NCI-H1048 (cell line): ENCODE measurements at regions not wholly inside any gene's neighbourhood (a gene's known extent, or its start where the extent isn't known, plus 50 kb on each side); places are given as distances from the start of the nearest gene placed in this dataset.
"Not testable (repeated sequence)": the region's sequence is repeated elsewhere in the genome, so short reads cannot be mapped to it uniquely, and the experiment has no call there.

Experiments used
- DNase-seq: peaks from one replicate; lab custom pipeline; 2025; lab: John Stamatoyannopoulos, UW

DNA sequence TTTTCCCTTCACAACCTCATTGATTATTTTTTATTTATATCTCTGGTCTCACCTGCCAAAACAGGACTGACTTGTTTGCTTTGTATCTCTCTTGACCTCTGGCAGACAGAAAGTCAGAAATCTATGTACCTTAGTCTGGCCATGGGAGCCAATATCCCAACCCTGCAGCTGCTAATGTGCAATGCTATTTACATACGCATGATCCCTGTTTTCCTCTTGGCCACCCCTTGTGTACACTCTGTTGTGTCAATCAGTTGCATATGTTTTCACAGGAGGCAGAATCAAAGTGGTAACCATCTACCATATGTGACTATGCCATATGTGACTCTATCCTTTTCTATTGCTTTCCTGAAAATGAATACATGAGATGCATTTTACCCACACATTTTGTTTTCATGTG, 688.8 kb downstream of the PLA2G4A start:
- DNase-seq = no peak

DNA sequence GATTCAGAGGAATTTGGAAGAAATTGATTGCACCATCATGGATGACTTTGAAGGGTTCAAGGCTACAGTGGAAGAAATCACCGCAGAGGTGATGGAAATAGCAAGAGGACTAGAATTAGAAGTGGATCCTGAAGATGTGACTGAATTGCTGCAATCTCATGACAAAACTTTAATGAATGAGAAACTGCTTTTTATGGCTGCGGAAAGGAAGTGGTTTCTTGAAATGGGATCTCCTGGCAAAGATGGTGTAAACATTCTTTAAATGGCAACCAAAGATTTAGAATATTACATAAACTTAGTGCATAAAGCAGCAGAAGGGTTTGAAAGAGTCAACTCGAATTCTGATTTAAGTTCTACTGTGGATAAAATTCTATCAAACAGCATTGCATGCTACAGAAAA, 698.6 kb downstream of the PLA2G4A start:
- no peak for DNase-seq

GRCh38 chr1:187537936-187538335, 709.2 kb downstream of the PLA2G4A start:
- DNase-seq = no peak

- DNase-seq = no peak
These were observed 720.8 kb downstream of the PLA2G4A start for GRCh38 chr1:187549540-187549939.

DNA sequence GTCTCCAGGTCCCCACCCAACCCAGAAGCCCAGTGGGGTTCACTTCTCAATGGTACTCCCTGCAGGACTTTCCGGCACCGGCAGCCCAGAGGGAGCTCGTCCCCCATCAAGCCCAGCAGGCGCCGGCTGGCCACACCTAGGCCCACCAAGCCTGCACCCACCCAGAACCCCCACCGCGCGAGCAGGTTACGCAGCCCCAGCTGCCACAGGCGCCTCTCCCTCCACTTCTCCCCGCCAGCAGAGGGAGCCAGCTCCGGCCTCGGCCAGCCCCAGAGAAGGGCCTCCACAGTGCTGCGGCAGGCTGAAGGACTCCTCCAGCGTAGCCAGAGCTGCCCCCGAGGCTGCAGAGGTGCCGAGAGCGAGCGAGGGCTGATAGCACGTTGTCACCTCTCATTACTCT, 722.3 kb downstream of the PLA2G4A start:
- DNase-seq = no peak

GRCh38 chr1:187563191-187563590, 734.4 kb downstream of the PLA2G4A start:
- no peak for DNase-seq

GRCh38 chr1:187566354-187566753, 737.6 kb downstream of the PLA2G4A start:
- no peak for DNase-seq

GRCh38 chr1:187568067-187568466, 739.3 kb downstream of the PLA2G4A start:
- no peak for DNase-seq

DNA sequence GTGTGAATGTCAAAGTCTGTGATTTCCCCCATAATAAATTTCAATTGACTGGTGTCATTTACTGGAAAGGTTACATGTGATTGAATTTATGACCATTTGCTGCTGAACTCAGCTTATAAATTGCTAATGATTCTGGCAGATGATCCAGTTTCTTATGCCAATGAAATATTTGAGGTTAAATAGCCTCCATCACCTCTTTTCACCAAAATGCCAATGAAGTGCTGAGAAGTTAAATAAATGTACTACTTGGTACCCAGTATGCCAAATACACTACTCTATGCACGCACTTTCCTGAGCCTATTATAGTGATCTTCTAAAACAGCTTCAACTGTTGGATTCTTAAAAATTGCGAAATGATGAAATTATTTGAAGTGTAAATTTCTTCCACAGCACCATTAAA, 741.4 kb downstream of the PLA2G4A start:
- no peak for DNase-seq

GRCh38 chr1:187577610-187578009, 748.9 kb downstream of the PLA2G4A start:
- DNase-seq = no peak

- no peak for DNase-seq
These were observed 760.2 kb downstream of the PLA2G4A start for GRCh38 chr1:187588917-187589316.

GRCh38 chr1:187605736-187606135, 777.0 kb downstream of the PLA2G4A start:
- DNase-seq = no peak

- DNase-seq = not testable (repeated sequence)
These were observed 787.3 kb downstream of the PLA2G4A start for GRCh38 chr1:187615853-187616735.

GRCh38 chr1:187616830-187617229, 788.1 kb downstream of the PLA2G4A start:
- DNase-seq = not testable (repeated sequence)

- no peak for DNase-seq
These were observed 789.0 kb downstream of the PLA2G4A start for GRCh38 chr1:187617776-187618175.

DNA sequence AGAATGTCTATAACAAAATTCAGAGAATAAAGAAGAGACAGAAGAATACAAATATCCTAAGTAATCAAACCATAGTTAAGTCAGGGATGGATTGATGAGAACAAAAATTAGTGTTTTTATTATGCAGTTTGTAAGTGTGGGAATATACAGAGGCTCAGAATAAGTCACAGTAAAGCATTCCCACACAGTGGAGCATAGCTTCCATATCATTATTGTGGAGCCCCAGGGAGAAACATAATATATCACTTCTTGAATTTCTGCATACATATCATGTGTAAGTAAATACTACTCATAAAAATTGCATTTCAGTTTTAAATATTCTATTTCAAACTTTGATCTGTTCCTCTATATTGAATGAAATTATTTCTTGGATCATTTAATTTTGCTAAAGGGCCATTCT, 790.4 kb downstream of the PLA2G4A start:
- no peak for DNase-seq

DNA sequence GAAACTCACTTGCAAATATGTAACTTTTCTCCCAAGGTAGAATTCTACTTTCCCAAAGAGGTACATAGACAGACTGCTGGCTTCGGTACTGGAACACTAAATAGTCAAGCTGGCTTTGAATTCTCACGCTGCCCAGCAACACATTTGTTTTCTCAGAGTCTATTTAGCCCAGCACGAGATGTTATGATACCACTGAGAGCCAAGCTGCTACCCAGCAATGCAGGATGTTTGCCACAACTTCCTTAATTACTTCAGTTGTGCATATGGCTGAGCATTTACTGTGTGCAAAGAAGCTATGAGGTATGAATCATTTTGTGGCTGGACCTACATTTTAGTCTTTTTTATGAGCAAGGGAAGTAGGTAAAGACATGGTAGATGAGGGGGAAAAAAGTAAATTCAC, 793.2 kb downstream of the PLA2G4A start:
- no peak for DNase-seq

DNA sequence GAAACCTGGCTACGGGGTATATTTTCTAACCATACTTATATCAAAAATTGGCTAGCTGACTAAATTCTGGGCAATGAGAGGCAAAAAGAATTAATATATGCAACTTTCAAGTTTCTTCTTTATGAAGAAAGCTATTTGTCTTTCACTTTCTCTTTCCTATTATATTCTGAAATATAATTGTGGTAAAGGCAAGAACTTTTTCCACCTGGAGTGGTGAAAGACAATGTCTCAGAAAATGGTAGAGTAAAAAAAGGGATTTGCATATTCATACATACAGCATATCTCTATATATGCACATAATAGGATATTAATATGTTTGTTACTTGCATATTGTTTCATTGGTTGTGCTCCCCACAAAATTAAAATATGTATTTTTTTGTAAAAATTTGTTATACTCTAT, 793.8 kb downstream of the PLA2G4A start:
- no peak for DNase-seq

GRCh38 chr1:187624812-187625545, 796.2 kb downstream of the PLA2G4A start:
- DNase-seq = no peak

GRCh38 chr1:187626056-187626455, 797.3 kb downstream of the PLA2G4A start:
- DNase-seq = peak; percentile 58

DNA sequence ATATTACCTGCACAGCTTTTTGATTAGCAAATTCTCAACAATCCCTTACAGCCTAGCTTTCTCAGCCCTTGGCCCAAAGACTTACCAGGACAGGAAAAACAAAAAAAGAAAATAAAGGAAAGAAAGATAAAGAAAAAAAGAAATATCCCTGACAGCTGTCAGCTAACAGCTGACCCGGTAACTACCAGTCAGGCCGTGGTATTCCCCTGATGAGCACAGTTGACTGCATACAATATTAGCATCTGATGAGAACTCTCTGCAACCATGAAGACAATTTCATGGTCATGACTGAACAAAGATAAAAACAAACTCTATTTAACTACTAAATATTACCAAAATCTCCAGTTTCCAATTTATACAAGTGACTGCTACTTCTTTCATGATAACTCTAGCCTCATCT, 798.8 kb downstream of the PLA2G4A start:
- no peak for DNase-seq

DNA sequence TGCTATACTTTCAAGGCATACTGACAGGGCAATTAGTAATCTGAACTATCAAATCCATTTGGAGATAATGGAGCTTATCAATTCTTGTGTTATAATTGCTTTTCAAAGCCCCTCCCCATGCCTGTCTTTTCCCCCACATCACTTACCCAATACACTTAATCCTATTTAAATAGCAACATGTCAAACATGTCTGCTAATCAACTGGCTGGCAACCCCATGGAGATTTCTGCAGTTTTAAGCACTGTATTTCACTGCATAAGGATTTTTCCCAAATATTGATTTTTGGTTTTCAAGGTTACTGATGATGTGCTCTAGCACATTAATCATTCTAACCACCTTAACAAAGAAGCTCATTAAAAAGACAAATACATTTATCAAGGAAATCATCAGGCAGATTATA, 800.3 kb downstream of the PLA2G4A start:
- DNase-seq = no peak

DNA sequence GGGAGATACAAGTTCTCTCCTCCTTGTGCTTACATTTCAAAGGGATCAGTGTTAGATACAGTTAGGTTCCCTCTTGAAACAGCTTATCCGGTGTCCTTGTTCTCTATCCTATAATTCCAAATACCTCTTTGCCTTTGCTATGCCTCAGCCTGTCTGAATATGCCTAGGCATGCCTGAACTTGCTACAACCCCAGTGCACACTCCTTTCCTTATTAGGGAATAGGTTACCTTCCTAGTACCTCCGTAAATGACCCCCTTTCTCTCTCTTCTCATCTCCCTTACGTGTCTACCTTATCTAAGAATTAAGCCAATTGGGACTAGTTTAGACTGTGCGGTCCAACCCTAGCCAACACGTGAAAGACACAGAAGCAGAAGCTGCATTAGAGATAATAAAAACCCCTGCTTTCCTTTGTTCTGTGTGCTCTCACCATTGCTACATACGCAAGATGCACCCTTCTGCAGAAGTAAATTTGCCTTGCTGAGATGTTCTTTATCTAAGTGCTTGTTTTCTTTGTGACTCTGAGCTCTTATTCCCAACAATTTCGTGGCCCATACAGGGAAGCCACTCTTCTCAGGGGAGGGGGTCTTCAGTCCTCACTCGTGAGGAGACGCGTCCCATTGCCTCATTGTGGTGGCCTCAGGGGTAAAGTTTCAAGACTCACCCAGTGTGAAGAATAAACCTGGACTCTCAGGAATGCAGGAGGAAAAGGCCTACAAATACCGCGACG, 802.1 kb downstream of the PLA2G4A start:
- DNase-seq = no peak
